ENCODE measurements at regions not wholly inside any gene's neighbourhood (a gene's known extent, or its start where the extent isn't known, plus 50 kb on each side); places are given as distances from the start of the nearest gene placed in this dataset.

- H3K27me3 ChIP-seq (ENCODE audit: insufficient read depth, low read length), result no peaks in the 10 kb centered on the region
- no peak overlapping the region for H3K27ac Mint-ChIP-seq (ENCODE audit: unreplicated experiment)
- H3K4me3 Mint-ChIP-seq (ENCODE audit: unreplicated experiment), result no peak overlapping the region
- H3K9me3 ChIP-seq (ENCODE audit: insufficient read depth, low read depth, low read length), result no peaks in the 10 kb centered on the region
- H3K27me3 Mint-ChIP-seq (ENCODE audit: low read depth, unreplicated experiment), result no peaks in the 10 kb centered on the region
- FAIRE-seq (no peak), DNase-seq (ENCODE audit: low read depth) (no peak)
- no peaks in the 10 kb centered on the region for H4K20me1 ChIP-seq (ENCODE audit: insufficient read depth, low read length)
- no peak overlapping the region for H3K4me3 ChIP-seq (ENCODE audit: insufficient read depth, low read depth, low read length)
- TF ChIP-seq EZH2 (IDR thresholded peaks at IDR 0.05; ENCODE audit: insufficient read depth, low read length), result no peak
- TF ChIP-seq CTCF (IDR thresholded peaks at IDR 0.05; ENCODE audit: insufficient read depth, low read depth, low read length), result no peak
- H3K9me3 Mint-ChIP-seq (ENCODE audit: unreplicated experiment), result no peaks in the 10 kb centered on the region
- no peak overlapping the region for H2AFZ ChIP-seq (ENCODE audit: low read depth, low read length)
- no peak overlapping the region for H3K4me2 ChIP-seq (ENCODE audit: low read length)
- H3K27ac ChIP-seq (ENCODE audit: low read depth, low read length), result no peak overlapping the region
- peaks cover 4% of the 10 kb centered on the region for H3K4me1 Mint-ChIP-seq (ENCODE audit: low read depth, unreplicated experiment)
- no peak overlapping the region for H3K9ac ChIP-seq (ENCODE audit: low read length)
- H3K79me2 ChIP-seq (ENCODE audit: insufficient read depth, low read length), result no peaks in the 10 kb centered on the region
- H3K36me3 ChIP-seq (ENCODE audit: insufficient read depth, low read length), result no peaks in the 10 kb centered on the region
- H3K4me1 ChIP-seq (ENCODE audit: insufficient read depth, low read length), result no peaks in the 10 kb centered on the region
- no peaks in the 10 kb centered on the region for H3K36me3 Mint-ChIP-seq (ENCODE audit: low read depth, unreplicated experiment)
Measured at GRCh38 chr3:26196781-26197180, 406.9 kb downstream of the OXSM start.

GRCh38 chr3:26198609-26199008 is 408.7 kb downstream of the OXSM start:
- TF ChIP-seq EZH2 (IDR thresholded peaks at IDR 0.05; ENCODE audit: insufficient read depth, low read length) (no peak), CTCF (IDR thresholded peaks at IDR 0.05; ENCODE audit: insufficient read depth, low read depth, low read length) (no peak)

GRCh38 chr3:26202169-26202568 is 412.3 kb downstream of the OXSM start:
- H4K20me1 ChIP-seq (ENCODE audit: insufficient read depth, low read length), result no peaks in the 10 kb centered on the region
- FAIRE-seq (no peak), DNase-seq (ENCODE audit: low read depth) (no peak)
- Mint-ChIP-seq H3K4me3 (ENCODE audit: unreplicated experiment) (no peak overlapping the region), H3K9me3 (ENCODE audit: unreplicated experiment) (no peaks in the 10 kb centered on the region), H3K36me3 (ENCODE audit: low read depth, unreplicated experiment) (no peaks in the 10 kb centered on the region), H3K27ac (ENCODE audit: unreplicated experiment) (no peak overlapping the region), H3K27me3 (ENCODE audit: low read depth, unreplicated experiment) (no peaks in the 10 kb centered on the region), H3K4me1 (ENCODE audit: low read depth, unreplicated experiment) (peaks cover 4% of the 10 kb centered on the region)
- no peaks in the 10 kb centered on the region for H3K4me1 ChIP-seq (ENCODE audit: insufficient read depth, low read length)
- H3K4me3 ChIP-seq (ENCODE audit: insufficient read depth, low read depth, low read length), result no peak overlapping the region
- no peaks in the 10 kb centered on the region for H3K79me2 ChIP-seq (ENCODE audit: insufficient read depth, low read length)
- H3K27me3 ChIP-seq (ENCODE audit: insufficient read depth, low read length), result no peaks in the 10 kb centered on the region
- H3K36me3 ChIP-seq (ENCODE audit: insufficient read depth, low read length), result no peaks in the 10 kb centered on the region
- H3K27ac ChIP-seq (ENCODE audit: low read depth, low read length), result no peak overlapping the region
- no peak overlapping the region for H3K9ac ChIP-seq (ENCODE audit: low read length)
- no peaks in the 10 kb centered on the region for H3K9me3 ChIP-seq (ENCODE audit: insufficient read depth, low read depth, low read length)
- H3K4me2 ChIP-seq (ENCODE audit: low read length), result no peak overlapping the region
- no peak for TF ChIP-seq EZH2 (IDR thresholded peaks at IDR 0.05; ENCODE audit: insufficient read depth, low read length)
- no peak for TF ChIP-seq CTCF (IDR thresholded peaks at IDR 0.05; ENCODE audit: insufficient read depth, low read depth, low read length)
- no peak overlapping the region for H2AFZ ChIP-seq (ENCODE audit: low read depth, low read length)

More at GRCh38 chr3:26198609-26199008, 408.7 kb downstream of the OXSM start:
- no peak overlapping the region for H3K4me2 ChIP-seq (ENCODE audit: low read length)
- no peaks in the 10 kb centered on the region for H3K27me3 Mint-ChIP-seq (ENCODE audit: low read depth, unreplicated experiment)
- no peak overlapping the region for H3K9ac ChIP-seq (ENCODE audit: low read length)
- H3K36me3 Mint-ChIP-seq (ENCODE audit: low read depth, unreplicated experiment), result no peaks in the 10 kb centered on the region
- FAIRE-seq (no peak), DNase-seq (ENCODE audit: low read depth) (no peak)
- no peaks in the 10 kb centered on the region for H3K9me3 ChIP-seq (ENCODE audit: insufficient read depth, low read depth, low read length)
- H4K20me1 ChIP-seq (ENCODE audit: insufficient read depth, low read length), result no peaks in the 10 kb centered on the region
- no peaks in the 10 kb centered on the region for H3K79me2 ChIP-seq (ENCODE audit: insufficient read depth, low read length)
- no peaks in the 10 kb centered on the region for H3K9me3 Mint-ChIP-seq (ENCODE audit: unreplicated experiment)
- no peaks in the 10 kb centered on the region for H3K36me3 ChIP-seq (ENCODE audit: insufficient read depth, low read length)
- H3K27ac Mint-ChIP-seq (ENCODE audit: unreplicated experiment), result no peak overlapping the region
- no peaks in the 10 kb centered on the region for H3K27me3 ChIP-seq (ENCODE audit: insufficient read depth, low read length)
- no peak overlapping the region for H2AFZ ChIP-seq (ENCODE audit: low read depth, low read length)
- no peaks in the 10 kb centered on the region for H3K4me1 ChIP-seq (ENCODE audit: insufficient read depth, low read length)
- no peak overlapping the region for H3K27ac ChIP-seq (ENCODE audit: low read depth, low read length)
- H3K4me3 ChIP-seq (ENCODE audit: insufficient read depth, low read depth, low read length), result no peak overlapping the region
- H3K4me1 Mint-ChIP-seq (ENCODE audit: low read depth, unreplicated experiment), result peaks cover 4% of the 10 kb centered on the region
- no peak overlapping the region for H3K4me3 Mint-ChIP-seq (ENCODE audit: unreplicated experiment)

Data from astrocyte (in vitro differentiated cells and primary cell).